ENCODE measurements at regions not wholly inside any gene's neighbourhood (a gene's known extent, or its start where the extent isn't known, plus 50 kb on each side); places are given as distances from the start of the nearest gene placed in this dataset.

GRCh38 chr12:115833704-115834103 is 443.8 kb downstream of the MED13L start:
- Histone ChIP-seq H3K4me3 (ENCODE audit: low read length) (no peak overlapping the region), H3K9me2 (ENCODE audit: insufficient read depth, low read length) (no peaks in the 10 kb centered on the region), H2AFZ (ENCODE audit: low read depth, low read length) (no peak overlapping the region), H3K79me2 (replicated peaks; ENCODE audit: insufficient read depth, low read length) (no peaks in the 10 kb centered on the region), H3K27ac (ENCODE audit: low read length) (no peak overlapping the region), H3K9ac (ENCODE audit: low read length) (no peak overlapping the region), H4K20me1 (ENCODE audit: insufficient read depth) (no peaks in the 10 kb centered on the region), H3K4me2 (ENCODE audit: low read length) (no peak overlapping the region), H3F3A (ENCODE audit: insufficient read depth, low read length, poor library complexity, severe bottlenecking) (no peaks in the 10 kb centered on the region), H3K36me3 (ENCODE audit: insufficient read depth, low read length) (no peaks in the 10 kb centered on the region), H3K27me3 (ENCODE audit: insufficient read depth, low read depth, low read length) (no peaks in the 10 kb centered on the region), H3K9me3 (ENCODE audit: low read length) (no peaks in the 10 kb centered on the region)
- TF ChIP-seq EP300 (conservative IDR thresholded peaks at IDR 0.05; ENCODE audit: poor library complexity, severe bottlenecking) (no peak), RAD21 (conservative IDR thresholded peaks at IDR 0.05) (no peak), MXI1 (conservative IDR thresholded peaks at IDR 0.05; ENCODE audit: poor library complexity, severe bottlenecking) (no peak), POLR2AphosphoS5 (IDR thresholded peaks at IDR 0.05) (no peak), REST (IDR thresholded peaks at IDR 0.05; ENCODE audit: borderline replicate concordance) (no peak), TAF1 (IDR thresholded peaks at IDR 0.05; ENCODE audit: low read depth) (no peak), CTCF (IDR thresholded peaks at IDR 0.05; ENCODE audit: poor library complexity, severe bottlenecking) (no peak), SMC3 (conservative IDR thresholded peaks at IDR 0.05; ENCODE audit: poor library complexity) (no peak), EZH2 (IDR thresholded peaks at IDR 0.05; ENCODE audit: borderline replicate concordance, insufficient read depth, low read length, poor library complexity, severe bottlenecking) (no peak)

- no peak overlapping the region for H3K27ac ChIP-seq (ENCODE audit: low read length)
- H3K79me2 ChIP-seq (replicated peaks; ENCODE audit: insufficient read depth, low read length), result no peaks in the 10 kb centered on the region
- no peaks in the 10 kb centered on the region for H3K36me3 ChIP-seq (ENCODE audit: insufficient read depth, low read length)
- no peaks in the 10 kb centered on the region for H3F3A ChIP-seq (ENCODE audit: insufficient read depth, low read length, poor library complexity, severe bottlenecking)
- TF ChIP-seq CTCF (IDR thresholded peaks at IDR 0.05; ENCODE audit: poor library complexity, severe bottlenecking) (no peak), MXI1 (conservative IDR thresholded peaks at IDR 0.05; ENCODE audit: poor library complexity, severe bottlenecking) (no peak), REST (IDR thresholded peaks at IDR 0.05; ENCODE audit: borderline replicate concordance) (no peak), EP300 (conservative IDR thresholded peaks at IDR 0.05; ENCODE audit: poor library complexity, severe bottlenecking) (no peak), EZH2 (IDR thresholded peaks at IDR 0.05; ENCODE audit: borderline replicate concordance, insufficient read depth, low read length, poor library complexity, severe bottlenecking) (no peak), RAD21 (conservative IDR thresholded peaks at IDR 0.05) (no peak), POLR2AphosphoS5 (IDR thresholded peaks at IDR 0.05) (no peak), SMC3 (conservative IDR thresholded peaks at IDR 0.05; ENCODE audit: poor library complexity) (no peak), TAF1 (IDR thresholded peaks at IDR 0.05; ENCODE audit: low read depth) (no peak)
- no peak overlapping the region for H3K4me3 ChIP-seq (ENCODE audit: low read length)
- no peaks in the 10 kb centered on the region for H3K9me2 ChIP-seq (ENCODE audit: insufficient read depth, low read length)
- H2AFZ ChIP-seq (ENCODE audit: low read depth, low read length), result no peak overlapping the region
- no peaks in the 10 kb centered on the region for H4K20me1 ChIP-seq (ENCODE audit: insufficient read depth)
- H3K9me3 ChIP-seq (ENCODE audit: low read length), result no peaks in the 10 kb centered on the region
- no peak overlapping the region for H3K9ac ChIP-seq (ENCODE audit: low read length)
- H3K27me3 ChIP-seq (ENCODE audit: insufficient read depth, low read depth, low read length), result no peaks in the 10 kb centered on the region
- H3K4me2 ChIP-seq (ENCODE audit: low read length), result no peak overlapping the region
Observed at GRCh38 chr12:115830633-115831032, 446.9 kb downstream of the MED13L start.
